HFF-Myc (cell line): ENCODE measurements at regions not wholly inside any gene's neighbourhood (a gene's known extent, or its start where the extent isn't known, plus 50 kb on each side); places are given as distances from the start of the nearest gene placed in this dataset.

Source experiments
- DNase-seq: peaks from one replicate; pipeline ENCODE4 v3.0.0-alpha.2; 2011; ENCODE audit warnings: low read depth; ENCODE audit errors: extremely low read depth
- H3K4me3 ChIP-seq: replicated peaks from 2 replicates; pipeline ENCODE4 v1.5.1; 2011; ENCODE audit warnings: low read depth, mild to moderate bottlenecking, control low read depth, low read length
- TF ChIP-seq, protein P1 (sequence below): IDR thresholded peaks from 2 replicates; pipeline ENCODE4 v1.5.1; 2012; ENCODE audit warnings: mild to moderate bottlenecking, low read depth, low read length, control low read depth; ENCODE audit errors: missing control alignments

DNA sequence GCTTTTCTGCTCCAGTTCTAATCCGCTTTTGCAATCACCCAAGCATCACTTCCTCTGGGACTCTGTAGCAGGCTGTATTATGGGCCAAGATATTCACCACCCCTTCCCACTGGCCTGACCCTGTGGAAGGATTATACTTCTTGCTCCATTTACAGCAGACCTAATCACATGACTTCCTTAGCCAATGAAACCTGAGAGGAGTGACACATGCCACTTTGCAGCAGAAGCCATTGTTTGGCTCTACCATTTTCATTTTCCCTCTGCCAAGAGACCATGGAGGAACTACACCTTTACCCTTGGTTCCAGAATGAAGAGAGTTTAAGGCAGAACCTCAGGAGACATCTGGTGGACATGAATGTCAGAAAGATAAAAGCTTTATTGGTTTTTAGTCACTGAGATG, 134.9 kb upstream of the HSD17B12 start:
- no peak overlapping the region for H3K4me3 ChIP-seq
- DNase-seq, result no peak
- TF ChIP-seq, protein P1, sequence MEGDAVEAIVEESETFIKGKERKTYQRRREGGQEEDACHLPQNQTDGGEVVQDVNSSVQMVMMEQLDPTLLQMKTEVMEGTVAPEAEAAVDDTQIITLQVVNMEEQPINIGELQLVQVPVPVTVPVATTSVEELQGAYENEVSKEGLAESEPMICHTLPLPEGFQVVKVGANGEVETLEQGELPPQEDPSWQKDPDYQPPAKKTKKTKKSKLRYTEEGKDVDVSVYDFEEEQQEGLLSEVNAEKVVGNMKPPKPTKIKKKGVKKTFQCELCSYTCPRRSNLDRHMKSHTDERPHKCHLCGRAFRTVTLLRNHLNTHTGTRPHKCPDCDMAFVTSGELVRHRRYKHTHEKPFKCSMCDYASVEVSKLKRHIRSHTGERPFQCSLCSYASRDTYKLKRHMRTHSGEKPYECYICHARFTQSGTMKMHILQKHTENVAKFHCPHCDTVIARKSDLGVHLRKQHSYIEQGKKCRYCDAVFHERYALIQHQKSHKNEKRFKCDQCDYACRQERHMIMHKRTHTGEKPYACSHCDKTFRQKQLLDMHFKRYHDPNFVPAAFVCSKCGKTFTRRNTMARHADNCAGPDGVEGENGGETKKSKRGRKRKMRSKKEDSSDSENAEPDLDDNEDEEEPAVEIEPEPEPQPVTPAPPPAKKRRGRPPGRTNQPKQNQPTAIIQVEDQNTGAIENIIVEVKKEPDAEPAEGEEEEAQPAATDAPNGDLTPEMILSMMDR, result no peak

DNA sequence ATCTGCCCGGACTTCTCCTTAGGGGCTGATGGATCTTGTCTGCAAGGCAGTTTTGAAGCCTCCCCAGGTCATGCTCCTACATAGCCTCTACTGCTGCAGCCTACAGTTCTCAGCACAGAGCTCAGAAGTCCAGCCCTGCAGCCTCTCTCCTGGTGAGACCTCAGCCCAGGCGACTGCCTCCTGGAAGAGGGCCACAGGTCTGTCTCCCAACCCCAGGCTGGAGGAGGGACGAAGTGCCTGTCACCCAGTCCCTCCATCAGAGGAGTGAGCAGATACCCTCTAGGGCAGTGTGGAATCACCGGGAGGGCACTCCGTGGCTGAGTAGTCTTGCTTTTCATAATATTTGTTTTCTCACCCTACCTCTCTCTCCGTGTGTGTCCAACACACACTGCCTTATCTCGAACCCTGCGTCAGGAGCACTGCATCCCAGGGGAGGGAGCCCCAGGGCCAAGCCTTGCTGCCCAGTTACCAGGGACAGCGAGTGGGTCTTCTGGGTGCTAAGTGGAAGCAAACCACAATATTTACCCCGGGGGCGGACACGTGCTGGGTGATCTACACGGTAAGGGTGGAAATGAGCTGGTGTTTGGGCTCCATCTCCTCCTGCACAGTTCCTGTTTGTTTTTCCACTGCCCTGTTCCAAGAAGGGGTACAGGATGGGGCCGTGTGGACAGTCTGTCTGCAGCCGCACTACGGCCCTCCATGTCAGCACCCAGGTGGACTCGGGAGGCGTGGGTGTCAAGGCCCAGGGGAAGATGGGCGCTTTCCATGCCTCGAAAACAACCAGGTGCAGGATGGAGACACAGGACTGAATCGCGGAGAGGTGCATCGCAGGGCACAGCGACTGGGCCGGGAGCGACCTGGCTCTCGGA, 133.7 kb upstream of the HSD17B12 start:
- TF ChIP-seq, protein P1, result no peak
- no peak overlapping the region for H3K4me3 ChIP-seq
- no peak for DNase-seq

DNA sequence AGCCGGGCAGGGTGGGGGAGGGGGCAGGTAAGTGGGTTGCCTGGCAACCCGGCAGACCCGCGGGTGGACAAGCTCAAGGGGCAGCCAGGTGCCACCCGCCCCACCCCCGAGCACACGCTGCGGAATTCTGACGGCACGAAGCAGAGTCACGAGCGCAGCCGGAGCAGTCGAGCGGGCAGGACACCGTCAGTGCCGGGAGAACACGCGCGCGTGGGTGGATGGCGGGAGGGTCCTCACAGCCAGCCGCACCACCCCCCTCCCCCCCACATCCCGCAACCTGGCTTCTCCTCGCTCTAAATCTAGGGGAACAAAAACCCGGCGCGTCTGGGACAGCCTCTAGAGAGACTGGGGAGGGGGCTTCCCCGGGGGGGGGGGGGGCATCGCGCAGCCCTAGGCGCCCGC, 133.1 kb upstream of the HSD17B12 start:
- no peak overlapping the region for H3K4me3 ChIP-seq
- DNase-seq, result no peak
- TF ChIP-seq, protein P1, result no peak

DNA sequence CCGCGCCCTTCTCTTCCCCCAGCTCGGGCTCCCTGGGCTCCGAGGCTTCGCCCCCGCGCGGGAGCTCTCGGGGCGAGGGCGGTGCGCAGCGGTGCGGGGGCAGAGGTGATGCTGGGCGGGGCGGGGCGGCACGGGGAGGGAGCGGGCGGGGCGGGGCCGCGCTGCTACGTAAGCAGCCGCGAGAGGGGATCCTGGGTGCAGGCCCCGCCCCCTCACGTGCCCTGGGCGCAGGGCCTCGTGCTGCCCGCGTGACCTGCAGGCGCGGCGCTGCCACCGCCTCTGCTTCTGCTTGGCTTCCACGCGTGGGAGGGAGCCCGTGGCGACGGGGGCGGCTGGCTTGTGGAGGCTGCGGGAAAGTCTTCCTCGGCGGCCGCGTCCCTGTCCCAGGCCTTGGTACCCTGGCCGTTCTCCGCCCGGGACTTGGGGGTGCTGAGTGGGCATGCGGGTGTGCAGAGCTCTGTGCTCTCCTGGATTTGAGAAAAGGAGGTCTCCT, 132.6 kb upstream of the HSD17B12 start:
- no peak for DNase-seq
- TF ChIP-seq, protein P1, result no peak
- H3K4me3 ChIP-seq, result no peak overlapping the region

DNA sequence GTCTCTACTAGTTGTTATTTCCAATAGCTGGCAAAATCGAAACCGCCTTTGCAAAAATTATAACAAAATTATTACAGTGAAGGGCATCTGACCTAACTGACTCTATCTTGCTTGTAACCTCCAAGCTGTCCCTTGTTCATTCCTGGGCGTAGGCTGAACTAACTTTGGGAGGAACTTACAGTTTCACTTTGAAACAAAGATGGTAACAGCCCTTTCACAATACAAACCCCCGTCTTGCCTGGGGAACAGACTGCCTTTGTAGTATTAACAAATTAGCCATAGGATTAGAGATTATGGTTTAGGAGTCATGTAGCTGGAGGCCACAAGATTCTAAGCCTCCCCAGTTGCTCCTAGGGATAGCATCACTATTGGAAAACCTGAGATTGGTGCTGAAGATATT, 131.6 kb upstream of the HSD17B12 start:
- DNase-seq, result no peak
- H3K4me3 ChIP-seq, result no peak overlapping the region
- TF ChIP-seq, protein P1, result no peak

DNA sequence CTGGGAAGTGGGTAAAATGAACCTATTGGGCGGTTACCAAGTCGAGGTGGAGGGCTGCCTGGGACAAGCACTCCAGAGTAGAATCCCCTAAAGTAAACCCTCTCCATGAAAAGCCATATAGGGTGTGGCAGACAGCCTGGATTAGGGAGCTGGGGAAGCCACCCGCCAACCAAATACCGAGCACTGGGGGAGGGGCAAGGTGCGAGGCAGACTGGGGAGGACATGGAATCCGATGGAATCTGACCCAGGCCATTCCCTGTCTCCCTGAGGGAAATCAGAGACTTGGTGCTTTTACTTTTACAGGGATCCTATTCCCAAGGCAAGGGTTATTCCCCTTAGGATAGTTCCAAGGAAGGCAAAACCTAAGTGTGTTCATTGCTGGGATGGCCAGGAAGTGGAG, 130.9 kb upstream of the HSD17B12 start:
- TF ChIP-seq, protein P1, result no peak
- no peak for DNase-seq
- H3K4me3 ChIP-seq, result no peak overlapping the region

DNA sequence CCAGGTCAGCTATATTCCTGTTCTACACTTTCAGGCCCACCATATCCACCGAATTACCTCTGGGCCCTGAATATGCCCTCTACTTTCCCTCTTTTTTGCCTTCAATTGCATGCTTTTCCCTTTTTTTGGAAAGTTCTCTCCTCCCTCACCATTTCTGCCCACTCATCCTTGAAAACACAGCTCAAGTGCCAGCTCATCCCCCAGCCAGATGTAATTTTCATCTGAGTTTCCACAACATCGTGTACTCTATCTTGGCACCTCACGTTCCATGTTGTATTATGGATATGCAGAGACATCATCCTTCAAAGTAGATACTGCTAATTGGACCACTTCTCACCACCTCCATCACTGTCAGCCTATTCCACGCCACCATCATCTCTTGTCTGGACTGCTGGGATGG, 129.8 kb upstream of the HSD17B12 start:
- DNase-seq, result no peak
- TF ChIP-seq, protein P1, result no peak

More for the DNA sequence above, 129.8 kb upstream of the HSD17B12 start:
- no peak overlapping the region for H3K4me3 ChIP-seq
